Neural crest cell (in vitro differentiated cells): ENCODE measurements at regions not wholly inside any gene's neighbourhood (a gene's known extent, or its start where the extent isn't known, plus 50 kb on each side); places are given as distances from the start of the nearest gene placed in this dataset.

ENCODE experiments used
- DNase-seq: peaks from one replicate; pipeline ENCODE4 v3.0.0; 2021; ENCODE audit warnings: low read depth, mixed read lengths, low spot score
- H3K27ac Mint-ChIP-seq: one replicate; pipeline ENCODE4 v1.8.0; 2021; ENCODE audit warnings: mild to moderate bottlenecking, mixed read lengths; ENCODE audit not compliant: unreplicated experiment
- H3K27me3 Mint-ChIP-seq: 2 replicates; pipeline ENCODE4 v1.8.0; 2021; ENCODE audit warnings: low read depth, mild to moderate bottlenecking, mixed read lengths
- H3K36me3 Mint-ChIP-seq: 2 replicates; pipeline ENCODE4 v1.8.0; 2021; ENCODE audit warnings: low read depth, mild to moderate bottlenecking, mixed read lengths
- H3K4me1 Mint-ChIP-seq: 2 replicates; pipeline ENCODE4 v1.8.0; 2021; ENCODE audit warnings: mixed read lengths
- H3K4me3 Mint-ChIP-seq: one replicate; pipeline ENCODE4 v1.8.0; 2021; ENCODE audit warnings: mild to moderate bottlenecking, mixed read lengths
- H3K9me3 Mint-ChIP-seq: 2 replicates; pipeline ENCODE4 v1.8.0; 2021; ENCODE audit warnings: mixed read lengths
- CTCF ChIP-seq: fragments of 200-600 bp; sonication (generic); conservative IDR thresholded peaks from 2 replicates; pipeline ENCODE4 v1.5.0; 2021; ENCODE audit warnings: antibody characterized with exemption, mild to moderate bottlenecking

- Mint-ChIP-seq H3K4me1 (no peaks in the 10 kb centered on the region), H3K27me3 (no peaks in the 10 kb centered on the region), H3K36me3 (no peaks in the 10 kb centered on the region), H3K27ac (no peak overlapping the region), H3K4me3 (no peak overlapping the region), H3K9me3 (no peaks in the 10 kb centered on the region)
- no peak for DNase-seq
- no peak for TF ChIP-seq CTCF
These were observed 821.3 kb upstream of the TYRP1 start for GRCh38 chr9:11871852-11872251.

GRCh38 chr9:11872471-11872870 lies 820.7 kb upstream of the TYRP1 start:
- Mint-ChIP-seq H3K27me3 (no peaks in the 10 kb centered on the region), H3K27ac (no peak overlapping the region), H3K4me3 (no peak overlapping the region), H3K9me3 (no peaks in the 10 kb centered on the region), H3K36me3 (no peaks in the 10 kb centered on the region), H3K4me1 (no peaks in the 10 kb centered on the region)
- no peak for DNase-seq
- no peak for TF ChIP-seq CTCF

GRCh38 chr9:11874414-11874813 lies 818.8 kb upstream of the TYRP1 start:
- no peaks in the 10 kb centered on the region for H3K36me3 Mint-ChIP-seq
- no peak for TF ChIP-seq CTCF
- no peaks in the 10 kb centered on the region for H3K9me3 Mint-ChIP-seq
- H3K4me3 Mint-ChIP-seq = no peak overlapping the region
- H3K4me1 Mint-ChIP-seq = no peaks in the 10 kb centered on the region
- DNase-seq = no peak
- no peak overlapping the region for H3K27ac Mint-ChIP-seq
- H3K27me3 Mint-ChIP-seq = no peaks in the 10 kb centered on the region

GRCh38 chr9:11892401-11892800 lies 800.8 kb upstream of the TYRP1 start:
- H3K27ac Mint-ChIP-seq = no peak overlapping the region

GRCh38 chr9:11893331-11893730 lies 799.9 kb upstream of the TYRP1 start:
- no peak for TF ChIP-seq CTCF
- H3K4me3 Mint-ChIP-seq = no peak overlapping the region
- no peaks in the 10 kb centered on the region for H3K9me3 Mint-ChIP-seq
- DNase-seq = no peak
- no peaks in the 10 kb centered on the region for H3K4me1 Mint-ChIP-seq
- H3K27ac Mint-ChIP-seq = no peak overlapping the region
- no peaks in the 10 kb centered on the region for H3K36me3 Mint-ChIP-seq
- H3K27me3 Mint-ChIP-seq = no peaks in the 10 kb centered on the region

More at GRCh38 chr9:11892401-11892800, 800.8 kb upstream of the TYRP1 start:
- no peak for TF ChIP-seq CTCF
- Mint-ChIP-seq H3K4me3 (no peak overlapping the region), H3K36me3 (no peaks in the 10 kb centered on the region), H3K9me3 (no peaks in the 10 kb centered on the region), H3K4me1 (no peaks in the 10 kb centered on the region), H3K27me3 (no peaks in the 10 kb centered on the region)
- no peak for DNase-seq

- TF ChIP-seq CTCF = no peak
- no peaks in the 10 kb centered on the region for H3K4me1 Mint-ChIP-seq
- no peak overlapping the region for H3K4me3 Mint-ChIP-seq
- H3K9me3 Mint-ChIP-seq = no peaks in the 10 kb centered on the region
- DNase-seq = no peak
- H3K27ac Mint-ChIP-seq = no peak overlapping the region
- no peaks in the 10 kb centered on the region for H3K36me3 Mint-ChIP-seq
- no peaks in the 10 kb centered on the region for H3K27me3 Mint-ChIP-seq
These were observed 799.0 kb upstream of the TYRP1 start for GRCh38 chr9:11894136-11894535.
